Kidney epithelial cell (primary cell): ENCODE measurements at regions not wholly inside any gene's neighbourhood (a gene's known extent, or its start where the extent isn't known, plus 50 kb on each side); places are given as distances from the start of the nearest gene placed in this dataset.

ENCODE experiments used
- DNase-seq: peaks from one replicate; pipeline ENCODE4 v3.0.0-alpha.2; 2010; ENCODE audit warnings: low read depth
- H3K27me3 ChIP-seq: 2 replicates; pipeline ENCODE4 v1.6.0; 2011; ENCODE audit warnings: low read length; ENCODE audit not compliant: control insufficient read depth, insufficient read depth
- H3K36me3 ChIP-seq: 2 replicates; pipeline ENCODE4 v1.5.1; 2011; ENCODE audit warnings: low read length; ENCODE audit not compliant: control insufficient read depth, insufficient read depth
- H3K4me3 ChIP-seq: 2 replicates; pipeline ENCODE4 v1.5.1; 2011; ENCODE audit warnings: low read depth, mild to moderate bottlenecking, control low read depth, low read length
- CTCF ChIP-seq: IDR thresholded peaks from 2 replicates; pipeline ENCODE4 v1.5.1; 2011; ENCODE audit warnings: mild to moderate bottlenecking, moderate library complexity, low read length, control low read depth, inconsistent platforms; ENCODE audit not compliant: insufficient read depth, poor library complexity, severe bottlenecking

DNA sequence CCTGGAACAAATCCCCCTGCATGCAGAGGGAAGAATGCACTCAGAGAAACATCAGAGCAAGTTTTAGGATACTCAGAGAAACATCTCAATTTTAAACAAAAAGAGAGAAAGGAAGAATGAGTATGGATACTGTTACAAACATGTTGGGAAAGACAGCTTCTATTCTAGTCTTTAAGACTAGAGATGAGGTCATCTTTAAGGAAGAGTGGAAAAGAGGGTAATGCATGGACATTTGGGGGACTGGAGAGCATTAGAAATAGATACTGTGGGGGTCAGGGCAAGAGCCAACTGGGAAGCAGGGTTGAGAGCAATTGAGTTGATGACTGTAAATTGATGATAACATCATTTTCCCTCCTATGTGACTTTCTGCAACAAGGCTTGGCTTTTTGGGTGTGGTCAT is 431.2 kb downstream of the CDH26 start:
- DNase-seq, result no peak
- Histone ChIP-seq H3K36me3 (no peaks in the 10 kb centered on the region), H3K4me3 (no peak overlapping the region), H3K27me3 (no peaks in the 10 kb centered on the region)
- TF ChIP-seq CTCF, result no peak

- Histone ChIP-seq H3K36me3 (no peaks in the 10 kb centered on the region), H3K27me3 (no peaks in the 10 kb centered on the region), H3K4me3 (no peak overlapping the region)
- no peak for TF ChIP-seq CTCF
- DNase-seq, result no peak
Observed at GRCh38 chr20:60389882-60390281, 431.7 kb downstream of the CDH26 start.

GRCh38 chr20:60395991-60396390 is 437.8 kb downstream of the CDH26 start:
- DNase-seq, result no peak
- no peak for TF ChIP-seq CTCF
- no peaks in the 10 kb centered on the region for H3K27me3 ChIP-seq
- no peaks in the 10 kb centered on the region for H3K36me3 ChIP-seq
- no peak overlapping the region for H3K4me3 ChIP-seq

GRCh38 chr20:60400567-60400966 is 442.3 kb downstream of the CDH26 start:
- H3K27me3 ChIP-seq, result no peaks in the 10 kb centered on the region
- no peak for DNase-seq
- no peaks in the 10 kb centered on the region for H3K36me3 ChIP-seq
- TF ChIP-seq CTCF, result no peak
- H3K4me3 ChIP-seq, result no peak overlapping the region

DNA sequence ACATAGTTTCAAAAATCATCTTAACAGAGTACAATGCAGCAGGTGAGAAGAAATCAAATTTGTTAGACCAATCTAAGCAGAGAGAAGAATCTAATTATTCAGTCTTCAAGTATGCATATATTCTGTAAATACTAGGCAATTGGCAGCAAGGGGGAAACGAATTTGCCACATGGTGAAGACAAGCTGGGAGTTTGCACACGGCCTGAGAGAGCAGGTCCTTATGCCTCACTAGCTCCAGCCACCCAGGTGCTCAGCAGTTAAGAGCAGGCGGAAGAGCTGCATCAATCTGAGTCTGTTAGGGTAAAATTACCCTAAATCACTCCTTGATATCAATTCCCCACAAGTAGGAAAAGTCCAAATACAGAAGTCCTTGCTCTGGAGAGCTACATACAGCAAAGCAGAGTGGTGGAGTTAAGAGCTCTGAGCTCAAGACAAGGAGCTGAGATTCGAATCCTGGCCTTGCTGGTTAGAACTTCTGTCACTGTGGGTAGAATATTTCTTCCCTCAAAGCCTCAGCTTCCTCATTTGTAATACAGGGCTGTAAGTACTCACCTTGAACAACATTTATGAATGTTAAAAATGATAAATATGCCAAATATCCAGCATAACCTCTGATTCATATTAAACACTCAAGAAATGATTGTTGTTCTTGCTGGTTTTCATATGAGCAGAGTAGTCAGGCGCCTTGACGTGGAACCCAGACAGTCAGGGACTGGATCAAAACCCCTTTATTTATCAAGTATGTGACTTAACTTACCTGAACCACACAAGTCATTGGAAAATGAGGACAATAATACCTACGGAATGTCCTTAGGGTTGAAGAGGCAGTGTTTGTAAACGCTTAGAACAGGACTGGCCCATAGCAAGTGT is 444.2 kb downstream of the CDH26 start:
- no peak overlapping the region for H3K4me3 ChIP-seq
- no peak for DNase-seq
- TF ChIP-seq CTCF, result no peak
- H3K27me3 ChIP-seq, result no peaks in the 10 kb centered on the region
- no peaks in the 10 kb centered on the region for H3K36me3 ChIP-seq

DNA sequence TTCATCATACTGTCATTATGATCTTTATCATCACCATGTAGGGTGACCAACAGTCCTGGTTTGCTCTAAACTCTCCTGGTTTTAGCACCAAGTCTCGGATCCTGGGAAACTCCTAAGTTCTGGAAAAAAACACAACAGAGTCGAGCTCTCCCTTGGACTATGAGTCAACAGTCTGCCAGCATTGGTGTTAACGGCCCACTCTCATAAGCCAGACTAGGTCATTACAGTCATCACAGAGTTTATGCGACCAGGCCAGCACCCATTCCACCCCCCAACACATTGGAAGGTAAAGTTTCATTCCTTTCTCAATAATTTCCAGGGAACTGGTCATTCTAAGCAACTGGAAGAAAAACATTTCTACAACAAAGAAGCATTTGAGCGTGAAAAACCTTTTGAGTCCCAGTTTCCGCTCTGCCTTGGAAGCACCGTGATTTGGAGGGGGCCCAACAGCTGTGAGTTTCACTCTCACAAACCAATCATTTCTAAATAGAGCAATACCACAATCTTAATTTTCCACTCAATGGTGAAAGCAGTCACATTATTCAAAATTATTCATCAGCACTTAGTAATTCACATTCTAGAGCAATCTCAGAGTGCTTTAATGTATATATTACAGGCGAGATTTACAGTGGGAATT is 445.0 kb downstream of the CDH26 start:
- no peaks in the 10 kb centered on the region for H3K27me3 ChIP-seq
- DNase-seq, result no peak
- TF ChIP-seq CTCF, result no peak
- no peak overlapping the region for H3K4me3 ChIP-seq
- no peaks in the 10 kb centered on the region for H3K36me3 ChIP-seq
